ENCODE measurements at regions not wholly inside any gene's neighbourhood (a gene's known extent, or its start where the extent isn't known, plus 50 kb on each side); places are given as distances from the start of the nearest gene placed in this dataset.

DNA sequence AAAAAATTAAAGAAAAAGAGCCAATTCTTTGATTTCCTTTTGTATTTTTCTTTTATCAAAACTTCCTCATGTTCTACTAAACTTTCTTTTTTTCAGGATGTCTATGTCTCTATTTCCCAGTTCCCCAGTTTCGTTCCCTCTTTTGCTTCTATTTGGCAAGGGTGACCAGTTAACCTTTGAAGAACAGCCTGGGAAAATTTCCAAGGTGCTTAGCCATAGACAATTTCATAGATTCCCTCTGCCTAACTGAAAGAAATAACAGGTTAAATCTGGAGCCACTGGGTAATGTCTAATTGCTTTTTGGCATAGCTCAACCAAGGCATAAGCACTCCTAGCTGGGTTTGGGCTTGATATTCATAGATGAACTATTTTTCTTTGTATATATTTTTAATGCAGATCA, 272.3 kb downstream of the ADGRL2 start:
- H3K4me3 ChIP-seq: no peak overlapping the region
- no peaks in the 10 kb centered on the region for H3K27me3 ChIP-seq
- DNase-seq (no peak), ATAC-seq (no peak)
- no peak for TF ChIP-seq POLR2A (IDR thresholded peaks at IDR 0.05)
- TF ChIP-seq, protein P1, sequence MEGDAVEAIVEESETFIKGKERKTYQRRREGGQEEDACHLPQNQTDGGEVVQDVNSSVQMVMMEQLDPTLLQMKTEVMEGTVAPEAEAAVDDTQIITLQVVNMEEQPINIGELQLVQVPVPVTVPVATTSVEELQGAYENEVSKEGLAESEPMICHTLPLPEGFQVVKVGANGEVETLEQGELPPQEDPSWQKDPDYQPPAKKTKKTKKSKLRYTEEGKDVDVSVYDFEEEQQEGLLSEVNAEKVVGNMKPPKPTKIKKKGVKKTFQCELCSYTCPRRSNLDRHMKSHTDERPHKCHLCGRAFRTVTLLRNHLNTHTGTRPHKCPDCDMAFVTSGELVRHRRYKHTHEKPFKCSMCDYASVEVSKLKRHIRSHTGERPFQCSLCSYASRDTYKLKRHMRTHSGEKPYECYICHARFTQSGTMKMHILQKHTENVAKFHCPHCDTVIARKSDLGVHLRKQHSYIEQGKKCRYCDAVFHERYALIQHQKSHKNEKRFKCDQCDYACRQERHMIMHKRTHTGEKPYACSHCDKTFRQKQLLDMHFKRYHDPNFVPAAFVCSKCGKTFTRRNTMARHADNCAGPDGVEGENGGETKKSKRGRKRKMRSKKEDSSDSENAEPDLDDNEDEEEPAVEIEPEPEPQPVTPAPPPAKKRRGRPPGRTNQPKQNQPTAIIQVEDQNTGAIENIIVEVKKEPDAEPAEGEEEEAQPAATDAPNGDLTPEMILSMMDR (IDR thresholded peaks at IDR 0.05): no peak
- H3K4me1 ChIP-seq: no peaks in the 10 kb centered on the region
- intact Hi-C loops (cut with DNase I): no loop called here
- H3K36me3 ChIP-seq: no peaks in the 10 kb centered on the region
- WGBS (ENCODE audit: insufficient coverage, low coverage, low lambda C conversion rate, missing lambda C conversion rate): 11% methylated on average over 1 of the region's 1 CpG
- no peak overlapping the region for H3K27ac ChIP-seq
- H3K9me3 ChIP-seq: no peaks in the 10 kb centered on the region

DNA sequence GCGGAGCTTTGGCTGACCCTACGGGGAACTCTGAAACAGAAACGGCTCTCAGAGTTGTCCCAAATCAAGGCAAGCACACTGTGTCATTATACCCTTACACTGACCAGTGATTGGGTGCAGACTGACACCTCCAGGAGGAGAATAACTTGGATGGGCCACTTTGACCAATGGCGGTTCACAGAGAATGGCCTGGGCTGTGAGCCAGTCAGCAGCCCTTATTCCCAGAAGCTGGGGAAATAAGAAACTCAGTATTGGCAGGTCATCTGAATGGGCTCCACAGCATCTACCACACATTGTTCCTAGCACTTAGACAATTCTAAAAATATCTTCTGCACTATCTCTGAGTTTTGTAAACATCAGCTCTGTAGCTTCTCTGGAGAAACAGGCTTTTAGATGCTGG, 265.2 kb downstream of the ADGRL2 start:
- ATAC-seq (peak in 1 of 4 donors; percentile 22), DNase-seq (no peak)
- no peak overlapping the region for H3K4me3 ChIP-seq
- WGBS (ENCODE audit: insufficient coverage, low coverage, low lambda C conversion rate, missing lambda C conversion rate): 83% methylated on average over 3 of the region's 4 CpGs
- H3K9me3 ChIP-seq: no peaks in the 10 kb centered on the region
- TF ChIP-seq, protein P1 (IDR thresholded peaks at IDR 0.05): no peak
- TF ChIP-seq POLR2A (IDR thresholded peaks at IDR 0.05): no peak
- H3K27ac ChIP-seq: no peak overlapping the region
- no peaks in the 10 kb centered on the region for H3K27me3 ChIP-seq
- no peaks in the 10 kb centered on the region for H3K36me3 ChIP-seq
- intact Hi-C loops (cut with DNase I): no loop called here
- peaks cover 0 to under 1% (median 0%) of the 10 kb centered on the region in 4 donors for H3K4me1 ChIP-seq

DNA sequence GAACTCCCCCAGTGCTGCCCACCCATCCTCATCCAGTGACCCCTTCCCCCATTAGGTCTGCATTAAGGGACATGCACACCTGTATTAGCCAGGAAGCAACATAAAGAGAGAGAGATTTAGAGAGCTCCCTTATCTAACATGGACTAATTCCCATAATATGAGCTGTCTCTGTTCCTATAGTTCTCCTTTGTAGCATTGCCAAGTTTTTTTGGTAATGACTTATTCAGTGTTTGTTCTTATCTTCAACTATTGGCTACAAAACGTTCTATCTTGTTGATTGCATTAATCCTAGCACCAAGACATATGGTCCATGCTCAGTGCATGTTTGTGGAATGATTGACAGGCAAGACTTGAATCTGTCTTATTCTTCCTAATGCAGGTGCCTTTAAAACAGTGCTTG, 264.0 kb downstream of the ADGRL2 start:
- intact Hi-C loops (cut with DNase I): no loop called here
- Histone ChIP-seq H3K9me3 (no peaks in the 10 kb centered on the region), H3K4me1 (peaks cover 0 to 5% (median 0%) of the 10 kb centered on the region in 4 donors), H3K27ac (no peak overlapping the region), H3K36me3 (no peaks in the 10 kb centered on the region), H3K27me3 (no peaks in the 10 kb centered on the region), H3K4me3 (no peak overlapping the region)
- DNase-seq: no peak
- no peak for ATAC-seq
- WGBS (ENCODE audit: insufficient coverage, low coverage, low lambda C conversion rate, missing lambda C conversion rate): 6% methylated on average over 1 of the region's 1 CpG
- TF ChIP-seq, protein P1 (IDR thresholded peaks at IDR 0.05): no peak
- TF ChIP-seq POLR2A (IDR thresholded peaks at IDR 0.05): no peak

DNA sequence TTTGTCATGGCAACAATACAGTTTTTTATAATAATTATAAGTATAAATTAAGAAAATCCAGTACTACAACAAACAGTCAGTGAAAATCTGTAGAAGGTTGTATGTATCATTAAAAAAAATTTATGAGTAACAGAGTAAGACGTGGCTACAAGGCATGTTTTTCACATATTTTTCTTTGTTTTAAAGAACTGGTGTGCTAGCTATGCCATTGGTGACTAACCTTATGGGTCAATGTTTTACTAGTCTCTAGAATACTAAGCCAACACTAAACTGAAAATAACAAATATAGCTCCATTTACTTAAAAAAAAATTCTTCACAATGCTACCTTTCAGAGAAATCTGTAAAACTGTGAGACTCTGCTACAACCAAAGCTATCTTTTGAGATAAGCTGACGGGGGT, 261.5 kb downstream of the ADGRL2 start:
- Histone ChIP-seq H3K36me3 (no peaks in the 10 kb centered on the region), H3K4me3 (no peak overlapping the region), H3K27ac (no peak overlapping the region), H3K27me3 (no peaks in the 10 kb centered on the region), H3K4me1 (peaks cover 0 to 5% (median 0%) of the 10 kb centered on the region in 4 donors), H3K9me3 (no peaks in the 10 kb centered on the region)
- 52% methylated on average over 2 of the region's 2 CpGs for WGBS (ENCODE audit: insufficient coverage, low coverage, low lambda C conversion rate, missing lambda C conversion rate)
- DNase-seq (no peak), ATAC-seq (no peak)
- TF ChIP-seq POLR2A (IDR thresholded peaks at IDR 0.05): no peak
- TF ChIP-seq, protein P1 (IDR thresholded peaks at IDR 0.05): no peak
- intact Hi-C loops (cut with DNase I): no loop called here

DNA sequence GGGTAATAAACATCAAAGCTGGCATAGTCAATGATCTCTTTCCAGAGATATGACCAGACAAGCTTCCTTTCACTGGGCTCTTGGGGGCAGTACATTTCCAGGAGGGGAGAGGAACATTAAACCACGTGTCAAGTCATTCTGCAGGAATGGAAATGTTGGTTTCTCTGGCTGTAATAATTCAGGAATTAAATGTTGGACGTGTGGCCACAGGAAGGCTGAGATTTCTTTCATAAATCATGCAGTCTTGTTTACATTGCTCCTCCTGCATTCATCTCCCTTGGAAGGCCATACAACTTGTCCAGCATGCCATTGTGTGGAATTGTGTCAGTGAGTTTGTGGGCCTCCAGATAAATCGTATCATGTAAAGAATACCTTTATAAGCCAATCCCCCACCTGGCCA, 259.2 kb downstream of the ADGRL2 start:
- H3K27me3 ChIP-seq: no peaks in the 10 kb centered on the region
- WGBS (ENCODE audit: insufficient coverage, low coverage, low lambda C conversion rate, missing lambda C conversion rate): 19% methylated on average over 2 of the region's 3 CpGs
- no peaks in the 10 kb centered on the region for H3K36me3 ChIP-seq
- peaks cover 0 to 5% (median 0%) of the 10 kb centered on the region in 4 donors for H3K4me1 ChIP-seq
- no peaks in the 10 kb centered on the region for H3K9me3 ChIP-seq
- no peak for DNase-seq
- H3K4me3 ChIP-seq: no peak overlapping the region
- intact Hi-C loops (cut with DNase I): no loop called here
- no peak for TF ChIP-seq POLR2A (IDR thresholded peaks at IDR 0.05)
- TF ChIP-seq, protein P1 (IDR thresholded peaks at IDR 0.05): no peak
- H3K27ac ChIP-seq: no peak overlapping the region
- ATAC-seq: no peak

Data from right lobe of liver (tissue), 6 donors.